Lower lobe of right lung (tissue), 2 donors: ENCODE measurements at regions not wholly inside any gene's neighbourhood (a gene's known extent, or its start where the extent isn't known, plus 50 kb on each side); places are given as distances from the start of the nearest gene placed in this dataset.
"Not testable (repeated sequence)": the region's sequence is repeated elsewhere in the genome, so short reads cannot be mapped to it uniquely, and the experiment has no call there.

Experiments
- ATAC-seq, 2 donors: fragments of 200-7000 bp; cut with Tn5 transposase; one replicate each; pipeline ENCODE4 v1.9.1; 2020 to 2022; ENCODE audit warnings: mild to moderate bottlenecking in 2 of 2, moderate library complexity in 2 of 2
- DNase-seq: peaks from one replicate; pipeline ENCODE4 v3.0.0-alpha.2; 2020
- H3K27ac ChIP-seq: fragments of 200-600 bp; one replicate; pipeline ENCODE4 v1.8.0; 2022
- H3K27me3 ChIP-seq: fragments of 200-600 bp; one replicate; pipeline ENCODE4 v1.8.0; 2022; ENCODE audit warnings: low read depth
- H3K36me3 ChIP-seq: fragments of 200-600 bp; one replicate; pipeline ENCODE4 v1.8.0; 2022; ENCODE audit warnings: mild to moderate bottlenecking
- H3K4me1 ChIP-seq: fragments of 200-600 bp; one replicate; pipeline ENCODE4 v1.8.0; 2022
- H3K4me3 ChIP-seq: fragments of 200-600 bp; one replicate; pipeline ENCODE4 v1.8.0; 2022; ENCODE audit warnings: mild to moderate bottlenecking
- H3K9me3 ChIP-seq: fragments of 200-600 bp; one replicate; pipeline ENCODE4 v1.8.0; 2022
- CTCF ChIP-seq: fragments of 200-600 bp; IDR thresholded peaks from one replicate; pipeline ENCODE4 v1.8.0; 2022; ENCODE audit warnings: antibody characterized with exemption, mild to moderate bottlenecking
- intact Hi-C: fragments of 100-400 bp; cut with DNase I; formaldehyde crosslinking; loops from one replicate; pipeline ENCODE4 v1.11.0; 2022
- donor health status: DM: no; HTN: yes; CAD: no; lungs with severe emphysema.

GRCh38 chr3:65265942-65266590 is 578.3 kb upstream of the ADAMTS9 start:
- Histone ChIP-seq H3K27ac (no peak overlapping the region), H3K9me3 (peaks cover 4% of the 10 kb centered on the region), H3K4me1 (no peaks in the 10 kb centered on the region), H3K36me3 (no peaks in the 10 kb centered on the region), H3K27me3 (no peaks in the 10 kb centered on the region), H3K4me3 (no peak overlapping the region)
- no peak for TF ChIP-seq CTCF
- intact Hi-C loops: no loop called here
- ATAC-seq: no peak
- DNase-seq: no peak

GRCh38 chr3:65265511-65265910 is 577.7 kb upstream of the ADAMTS9 start:
- intact Hi-C loops: no loop called here

GRCh38 chr3:65262548-65262947 is 574.7 kb upstream of the ADAMTS9 start:
- DNase-seq (no peak), ATAC-seq (no peak)
- no peaks in the 10 kb centered on the region for H3K36me3 ChIP-seq
- H3K4me3 ChIP-seq: no peak overlapping the region
- no peaks in the 10 kb centered on the region for H3K4me1 ChIP-seq
- H3K9me3 ChIP-seq: peaks cover 5% of the 10 kb centered on the region
- no peak overlapping the region for H3K27ac ChIP-seq
- intact Hi-C loops: no loop called here
- H3K27me3 ChIP-seq: no peaks in the 10 kb centered on the region
- TF ChIP-seq CTCF: no peak

More at GRCh38 chr3:65265511-65265910, 577.7 kb upstream of the ADAMTS9 start:
- H3K27me3 ChIP-seq: no peaks in the 10 kb centered on the region
- no peaks in the 10 kb centered on the region for H3K4me1 ChIP-seq
- DNase-seq: no peak
- H3K4me3 ChIP-seq: no peak overlapping the region
- no peak for ATAC-seq
- TF ChIP-seq CTCF: no peak
- peaks cover 5% of the 10 kb centered on the region for H3K9me3 ChIP-seq
- no peak overlapping the region for H3K27ac ChIP-seq
- H3K36me3 ChIP-seq: no peaks in the 10 kb centered on the region

GRCh38 chr3:65259946-65260345 is 572.1 kb upstream of the ADAMTS9 start:
- Histone ChIP-seq H3K4me1 (no peaks in the 10 kb centered on the region), H3K36me3 (no peaks in the 10 kb centered on the region), H3K27me3 (no peaks in the 10 kb centered on the region), H3K4me3 (no peak overlapping the region), H3K27ac (no peak overlapping the region), H3K9me3 (peaks cover 5% of the 10 kb centered on the region)
- ATAC-seq (no peak), DNase-seq (no peak)
- no peak for TF ChIP-seq CTCF
- intact Hi-C loops: no loop called here

- ATAC-seq, DNase-seq, H3K27ac ChIP-seq, intact Hi-C loops, H3K27me3 ChIP-seq, H3K36me3 ChIP-seq, H3K4me3 ChIP-seq, H3K4me1 ChIP-seq, H3K9me3 ChIP-seq: not testable (repeated sequence)
Observed at GRCh38 chr3:65252914-65253313, 565.1 kb upstream of the ADAMTS9 start.

- Histone ChIP-seq H3K4me1 (no peaks in the 10 kb centered on the region), H3K27me3 (no peaks in the 10 kb centered on the region), H3K4me3 (no peak overlapping the region), H3K9me3 (no peaks in the 10 kb centered on the region), H3K36me3 (no peaks in the 10 kb centered on the region), H3K27ac (no peak overlapping the region)
- DNase-seq (no peak), ATAC-seq (no peak)
- TF ChIP-seq CTCF: no peak
- intact Hi-C loops: no loop called here
Observed at GRCh38 chr3:65252266-65252665, 564.5 kb upstream of the ADAMTS9 start.
